Femur (tissue), 1 donor: ENCODE measurements at regions not wholly inside any gene's neighbourhood (a gene's known extent, or its start where the extent isn't known, plus 50 kb on each side); places are given as distances from the start of the nearest gene placed in this dataset.
A peak's percentile ranks its signal among the peaks of the same experiment; 100 is the strongest.

Experiments used
- DNase-seq: peaks from one replicate; pipeline ENCODE4 v3.0.0-alpha.2; 2017

DNA sequence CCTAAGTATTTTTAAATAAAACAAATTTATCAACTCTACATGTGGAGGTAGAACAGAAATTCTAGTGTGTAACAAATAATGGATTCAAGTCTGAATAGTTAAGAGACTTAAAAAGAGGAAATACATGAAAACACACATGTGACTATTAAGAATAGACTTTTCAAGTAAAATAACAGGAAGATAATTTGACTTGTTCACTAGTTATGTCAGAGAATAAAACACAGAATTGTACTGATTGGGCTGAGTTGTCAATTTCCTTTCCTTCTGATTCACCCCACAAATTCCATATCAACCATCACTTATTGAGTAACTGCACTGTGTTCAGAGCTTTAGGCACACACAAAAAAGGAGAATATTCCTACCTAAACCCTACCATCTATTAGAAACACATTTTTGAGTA is 557.2 kb downstream of the TUSC7 start:
- no peak for DNase-seq

- no peak for DNase-seq
Observed at GRCh38 chr3:117268318-117268717, 558.7 kb downstream of the TUSC7 start.

GRCh38 chr3:117272274-117272673 is 562.7 kb downstream of the TUSC7 start:
- no peak for DNase-seq

DNA sequence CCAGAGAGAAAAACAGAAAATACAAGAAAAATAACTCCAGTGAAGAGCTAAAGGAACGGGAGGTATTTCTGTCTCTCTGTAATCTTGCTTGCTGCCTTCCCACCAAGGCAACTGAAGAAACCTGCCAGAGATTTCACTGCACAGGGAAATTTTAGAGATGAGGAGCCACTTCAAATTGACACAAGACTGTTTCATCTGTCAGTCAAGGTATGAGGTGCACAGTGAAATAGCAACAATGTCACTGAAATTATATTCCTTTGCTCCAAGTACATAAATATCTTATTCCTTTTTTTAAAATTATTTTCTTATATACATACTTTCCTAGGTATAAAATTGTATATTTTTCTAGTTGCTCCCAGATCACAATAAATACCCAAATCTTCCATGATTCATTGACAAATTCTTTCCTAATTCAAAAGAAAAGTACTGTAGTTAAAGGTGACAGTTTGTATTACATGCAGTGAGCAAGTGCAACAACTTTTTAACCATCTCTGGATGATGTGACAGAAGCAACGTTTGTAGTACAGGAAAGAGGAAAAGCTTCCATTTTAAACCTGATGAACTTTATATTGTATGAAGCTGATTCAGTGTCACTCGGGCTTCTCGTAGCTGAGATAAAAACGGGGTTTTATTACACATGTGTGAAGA is 563.4 kb downstream of the TUSC7 start:
- no peak for DNase-seq

DNA sequence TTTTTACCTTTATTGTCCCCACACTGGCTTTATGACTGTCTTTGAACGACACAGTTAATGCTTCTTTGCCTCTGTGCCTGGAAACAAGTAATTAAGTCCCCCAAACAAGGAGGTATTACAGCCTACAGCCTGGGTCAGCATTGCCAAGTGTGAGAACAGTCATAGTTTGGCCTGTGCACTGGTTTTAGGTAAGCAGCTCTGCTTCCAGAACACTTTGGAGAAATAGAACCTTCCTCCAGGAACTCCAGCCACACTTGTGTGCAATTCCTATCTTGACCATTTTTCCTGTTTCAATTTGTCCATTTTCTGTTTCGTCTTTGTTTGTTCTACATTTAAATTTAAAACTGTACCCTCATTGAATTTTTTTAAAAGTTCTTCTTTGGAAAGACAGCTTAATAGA is 568.2 kb downstream of the TUSC7 start:
- peak; percentile 20 for DNase-seq

GRCh38 chr3:117278424-117279190 is 569.0 kb downstream of the TUSC7 start:
- peak; percentile 17 for DNase-seq

- DNase-seq, result peak; percentile 31
Observed at GRCh38 chr3:117281371-117281770, 571.8 kb downstream of the TUSC7 start.

- DNase-seq, result peak; percentile 13
Observed at GRCh38 chr3:117282566-117282965, 573.0 kb downstream of the TUSC7 start.

DNA sequence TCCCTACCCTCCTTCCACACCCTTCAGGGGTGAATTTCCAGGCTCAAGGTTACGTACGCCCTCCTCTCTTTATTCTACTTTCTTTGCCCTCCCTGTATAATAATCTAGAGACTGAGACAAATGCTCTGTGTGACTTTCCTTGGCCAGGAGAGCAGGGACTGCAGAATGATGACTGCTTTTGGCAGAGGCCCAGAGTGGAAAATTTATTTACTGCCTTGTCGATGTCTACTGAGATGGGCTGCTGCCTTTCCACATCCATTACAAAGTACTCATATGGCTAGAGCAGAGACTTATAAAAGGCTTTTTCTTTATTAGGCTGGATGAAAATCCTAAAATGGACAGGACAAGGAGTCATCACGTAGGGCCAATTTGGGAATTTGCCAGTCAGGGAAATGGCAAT is 576.2 kb downstream of the TUSC7 start:
- no peak for DNase-seq

DNA sequence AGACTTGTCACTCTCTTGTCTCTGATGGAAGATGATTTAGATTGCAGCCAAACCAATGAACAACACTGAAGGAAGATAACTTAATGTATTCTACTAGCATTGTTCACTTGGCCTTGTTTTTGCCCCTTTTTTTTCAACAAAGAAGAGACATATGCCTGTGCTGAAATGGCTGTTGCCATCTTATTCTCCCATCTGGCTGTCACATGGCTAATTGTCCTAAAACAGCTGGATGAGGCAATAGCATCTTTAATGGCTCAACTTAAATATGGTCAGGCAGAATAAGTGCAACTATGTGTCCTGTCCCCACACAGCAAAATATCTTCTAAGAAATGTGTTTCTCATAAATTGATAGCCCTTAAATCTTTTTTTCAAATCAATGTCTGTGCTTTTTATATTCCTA is 576.9 kb downstream of the TUSC7 start:
- no peak for DNase-seq

DNA sequence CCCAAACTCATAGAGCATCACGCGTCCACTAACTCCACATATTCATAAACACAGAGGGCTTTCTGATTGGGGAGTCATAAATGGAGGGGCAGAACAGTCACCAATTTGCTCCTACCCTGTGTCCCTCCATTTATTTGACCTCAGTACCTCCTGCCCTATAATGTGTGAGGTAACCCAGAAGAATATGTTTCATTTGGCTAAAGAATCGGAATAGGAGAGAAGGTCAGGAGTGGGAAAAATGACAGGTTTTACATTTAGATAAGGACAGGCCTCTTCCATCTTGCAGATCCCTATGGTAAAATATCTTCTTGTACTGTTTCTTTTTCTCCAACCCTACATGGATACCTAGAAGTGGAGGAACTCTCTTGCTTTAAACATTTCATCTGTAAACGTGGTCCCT is 578.0 kb downstream of the TUSC7 start:
- no peak for DNase-seq

DNA sequence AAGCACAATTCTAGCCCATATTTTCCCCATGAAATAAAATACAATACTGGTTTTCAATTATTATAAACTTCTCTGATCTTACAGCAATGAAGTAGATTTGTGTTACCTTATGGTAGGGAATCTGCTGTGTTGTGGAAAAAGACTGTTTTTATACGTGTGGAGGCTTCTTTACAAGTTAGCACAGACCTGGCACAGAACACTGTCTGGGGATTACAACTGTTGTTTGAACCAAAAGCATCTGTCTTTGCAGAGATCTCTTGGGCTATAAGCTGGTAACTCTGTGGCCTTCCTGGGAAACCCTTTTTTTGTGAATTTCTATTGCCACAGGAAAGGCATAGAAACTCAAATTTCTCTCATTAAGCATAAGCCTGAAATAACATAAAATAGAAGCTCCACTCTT is 581.9 kb downstream of the TUSC7 start:
- DNase-seq, result no peak

DNA sequence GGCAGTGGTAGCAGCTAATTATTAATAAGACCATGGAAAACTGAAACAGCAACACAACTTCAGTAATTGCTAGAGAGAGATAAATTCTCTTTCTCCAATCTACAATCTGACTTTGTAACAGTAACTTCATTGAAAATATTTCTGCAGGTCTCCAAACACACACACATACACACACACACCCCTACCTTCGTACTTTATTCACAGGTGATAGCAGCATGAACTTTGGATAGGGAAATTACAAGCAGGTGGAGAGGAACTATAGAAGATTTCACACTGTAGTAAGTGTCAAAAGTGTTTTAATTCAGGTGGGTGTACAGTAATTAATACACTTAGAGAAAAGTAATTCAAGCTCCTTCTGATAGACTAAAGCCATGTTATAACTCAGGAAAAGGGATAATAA is 587.5 kb downstream of the TUSC7 start:
- DNase-seq, result no peak

DNA sequence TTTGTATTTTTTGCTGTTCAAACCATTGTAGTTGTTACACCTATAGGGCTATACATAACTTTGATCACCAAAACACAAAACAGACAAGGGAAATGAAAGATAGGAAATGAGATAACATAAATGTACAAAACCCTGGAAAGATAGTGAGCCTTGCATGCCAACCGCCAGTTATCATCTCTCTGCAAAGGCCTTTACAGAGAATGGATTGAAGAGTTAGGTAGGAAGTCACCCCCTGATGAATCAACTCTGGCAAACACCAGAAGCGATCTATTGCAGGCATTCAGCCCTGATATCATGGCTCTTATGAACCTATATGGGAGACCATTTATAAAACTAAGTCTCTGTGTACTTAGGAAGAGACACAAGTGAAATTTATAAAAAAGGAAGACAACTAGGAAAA is 588.0 kb downstream of the TUSC7 start:
- DNase-seq, result no peak

GRCh38 chr3:117298273-117298672 is 588.7 kb downstream of the TUSC7 start:
- no peak for DNase-seq

- no peak for DNase-seq
Observed at GRCh38 chr3:117302428-117302827, 592.8 kb downstream of the TUSC7 start.

GRCh38 chr3:117303443-117303842 is 593.9 kb downstream of the TUSC7 start:
- no peak for DNase-seq

DNA sequence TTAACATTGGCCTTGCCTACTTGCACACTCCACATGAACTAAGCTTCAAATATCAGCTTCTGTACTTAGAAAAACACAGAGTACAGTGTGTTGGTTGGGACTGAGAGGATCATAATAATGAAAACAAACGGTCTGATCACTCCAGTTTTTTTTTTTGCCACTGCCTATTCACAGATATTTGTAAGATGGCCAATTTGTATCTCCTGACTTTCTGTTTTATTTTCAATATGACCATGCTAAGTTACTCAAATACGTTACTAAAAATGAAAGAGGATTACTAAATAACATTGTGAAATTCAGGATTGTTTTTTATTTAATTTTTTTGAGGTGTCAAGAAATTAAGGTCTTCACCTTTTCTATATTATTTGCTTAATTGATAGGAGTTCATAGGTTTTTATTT is 595.1 kb downstream of the TUSC7 start:
- DNase-seq, result no peak

DNA sequence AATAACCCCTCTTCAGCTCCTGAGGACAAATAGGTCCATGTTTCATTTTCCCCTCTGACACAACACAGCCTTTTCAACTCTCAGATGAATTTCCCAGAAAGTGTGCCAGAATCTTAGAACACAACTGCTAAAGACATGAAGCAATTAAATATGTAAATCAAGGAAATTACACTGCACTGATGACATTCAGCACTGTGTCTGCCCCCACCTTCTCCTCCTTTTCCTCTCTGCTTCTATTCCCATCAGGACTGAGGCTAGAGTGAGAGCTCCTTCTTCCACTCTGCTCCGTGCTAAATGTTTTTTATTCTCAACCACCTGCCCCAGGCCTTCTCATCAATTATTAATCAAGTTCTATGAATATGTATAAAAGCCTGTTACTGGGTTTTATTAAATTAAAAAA is 596.1 kb downstream of the TUSC7 start:
- no peak for DNase-seq

- DNase-seq, result no peak
Observed at GRCh38 chr3:117306299-117306698, 596.7 kb downstream of the TUSC7 start.

DNA sequence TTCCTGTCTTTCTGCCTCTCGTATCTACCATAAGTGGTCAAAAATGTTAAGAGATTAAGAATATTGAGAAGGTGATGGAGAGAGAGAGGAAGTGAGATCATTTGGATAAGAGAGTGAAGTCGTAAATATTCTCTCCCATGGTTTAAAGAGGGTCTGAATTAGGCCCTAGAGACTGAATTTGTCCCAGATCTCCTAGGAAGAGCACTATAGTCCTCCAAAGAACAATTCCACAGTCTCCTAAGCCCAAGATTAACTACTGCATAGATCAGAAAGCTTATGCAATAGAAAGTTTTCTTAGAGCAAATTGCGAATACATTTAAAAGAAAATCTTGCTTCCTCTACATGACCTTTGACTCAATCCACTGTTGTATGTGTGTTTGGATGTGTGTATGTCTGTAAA is 598.8 kb downstream of the TUSC7 start:
- DNase-seq, result no peak

- DNase-seq, result no peak
Observed at GRCh38 chr3:117308756-117309155, 599.2 kb downstream of the TUSC7 start.

DNA sequence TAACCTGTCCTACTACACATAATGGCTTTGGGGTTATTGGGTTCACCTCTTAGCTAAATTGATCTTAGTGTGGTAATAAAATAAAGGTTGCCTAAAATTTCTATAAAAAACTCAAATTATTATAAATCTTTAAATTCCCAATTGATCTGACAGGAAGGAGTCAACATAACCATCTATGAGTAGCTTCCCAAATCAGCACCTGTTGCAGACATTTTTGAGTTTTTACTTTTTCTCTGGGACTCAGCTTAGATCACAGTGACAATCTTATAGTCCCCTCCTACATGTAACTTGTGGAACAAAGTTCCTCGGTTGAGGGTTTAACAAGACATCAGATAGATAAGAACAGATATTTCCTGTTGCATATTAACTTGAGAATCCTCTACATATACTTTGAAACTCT is 601.0 kb downstream of the TUSC7 start:
- no peak for DNase-seq

DNA sequence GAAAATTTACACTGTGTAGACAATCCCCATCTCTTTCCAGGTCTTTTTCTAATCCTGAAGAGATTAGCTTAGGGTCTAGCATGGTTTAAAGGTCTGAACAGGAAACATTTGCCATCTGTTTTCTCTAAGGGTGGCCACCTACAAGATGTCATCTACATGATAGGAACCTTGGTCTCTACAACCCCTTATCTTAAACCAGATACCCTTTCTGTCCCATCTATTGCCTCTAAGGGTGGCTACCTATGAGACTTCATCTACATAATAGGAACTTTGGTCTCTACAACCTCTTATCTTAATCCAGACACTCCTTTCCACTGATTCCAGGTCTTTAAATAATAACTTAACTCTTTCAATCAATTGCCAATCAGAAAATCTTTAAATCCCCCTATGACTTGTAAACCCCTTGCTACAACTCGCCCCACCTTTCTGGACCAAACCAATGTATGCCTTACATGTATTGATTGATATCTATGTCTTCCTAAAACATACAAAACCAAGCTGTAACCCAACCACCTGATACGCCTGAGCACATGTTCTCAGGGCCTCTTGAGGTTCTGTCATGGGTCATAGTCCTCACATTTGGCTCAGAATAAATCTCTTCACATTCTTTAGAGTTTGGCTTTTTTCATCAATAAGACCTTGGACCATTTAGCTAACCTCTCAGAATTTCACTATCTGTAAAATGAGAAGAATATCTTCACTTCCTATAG is 605.0 kb downstream of the TUSC7 start:
- DNase-seq, result no peak
